K562 (cell line): ENCODE measurements at regions not wholly inside any gene's neighbourhood (a gene's known extent, or its start where the extent isn't known, plus 50 kb on each side); places are given as distances from the start of the nearest gene placed in this dataset.
A peak's percentile ranks its signal among the peaks of the same experiment; 100 is the strongest.
"Not testable (repeated sequence)": the region's sequence is repeated elsewhere in the genome, so short reads cannot be mapped to it uniquely, and the experiment has no call there.

Source experiments
- ATAC-seq: fragments of 200-7000 bp; cut with Tn5 transposase; 3 replicates; pipeline ENCODE4 v1.9.1; 2020; ENCODE audit warnings: moderate library complexity
- BruUV-seq: library from RNA; stranded (reverse); fragments of 400-500 nt; replicated peaks from 2 replicates; lab custom pipeline; 2021; lab: Mats Ljungman, UMichigan
- CTCF ChIA-PET: fragments of 300-600 bp; formaldehyde crosslinking; extraction: SDS; loops from one replicate; lab custom pipeline; 2021; ENCODE audit warnings: low intra/inter-chr PET ratio; lab: Yijun Ruan, JAX
- POLR2A ChIA-PET: fragments of 300-600, 350-650 bp; sonication (Branson Sonifier 250); formaldehyde crosslinking; extraction: SDS; loops from one replicate; lab custom pipeline; 2021; ENCODE audit warnings: antibody characterized with exemption, inconsistent platforms; lab: Yijun Ruan, JAX
- DNase-seq, 4 experiments: peaks; one replicate each; pipeline versions ENCODE4 v3.0.0 to v3.0.0-alpha.2; 2011 to 2018; ENCODE audit warnings: low spot score in 3 of 4, mixed read lengths in 3 of 4; ENCODE audit errors: extremely low read depth in 1 of 4
- FAIRE-seq: peaks from 2 replicates; lab custom pipeline; 2011; peaks lifted over from hg19 to GRCh38; lab: Jason Lieb, UNC
- H2AFZ ChIP-seq: 2 replicates; pipeline ENCODE4 v1.6.0; 2011; ENCODE audit warnings: low read depth, low read length, control low read depth, inconsistent platforms
- H3K27ac ChIP-seq: fragments of 200-600 bp; 3 replicates; pipeline ENCODE4 v1.8.0; 2011; ENCODE audit warnings: low read depth, mild to moderate bottlenecking, control low read depth, inconsistent platforms, low read length, moderate library complexity, mixed read lengths; ENCODE audit errors: extremely low read depth
- H3K27me3 ChIP-seq, 2 experiments: fragments of 300-600 bp in 1 of 2; 2 replicates in 1 of 2; 3 replicates in 1 of 2; pipeline versions ENCODE4 v1.6.0 to v1.8.0; 2011; ENCODE audit warnings: inconsistent platforms in 2 of 2, low read length in 2 of 2, mild to moderate bottlenecking in 1 of 2, mixed read lengths in 1 of 2, moderate library complexity in 1 of 2; ENCODE audit not compliant: control insufficient read depth in 2 of 2, insufficient read depth in 2 of 2
- H3K36me3 ChIP-seq: fragments of 300-600 bp; 3 replicates; pipeline ENCODE4 v1.8.0; 2011; ENCODE audit warnings: mild to moderate bottlenecking, low read length, inconsistent platforms; ENCODE audit not compliant: control insufficient read depth, insufficient read depth
- H3K4me1 ChIP-seq, 2 experiments: fragments of 200-600 bp in 1 of 2; replicated peaks in 1 of 2; 2 replicates in 1 of 2; 3 replicates in 1 of 2; pipeline versions ENCODE4 v1.5.1 to v1.8.0; 2011; ENCODE audit warnings: inconsistent platforms in 2 of 2, low read length in 2 of 2, mild to moderate bottlenecking in 1 of 2, mixed read lengths in 1 of 2, moderate library complexity in 1 of 2; ENCODE audit not compliant: control insufficient read depth in 2 of 2, insufficient read depth in 2 of 2
- H3K4me2 ChIP-seq: 2 replicates; pipeline ENCODE4 v1.6.1; 2011; ENCODE audit warnings: low read length, control low read depth, inconsistent platforms, mixed read lengths; ENCODE audit not compliant: insufficient read depth
- H3K4me3 ChIP-seq: fragments of 200-600 bp; sonication (generic), shearing (Covaris generic); 2 replicates; pipeline ENCODE4 v1.5.1; 2016; ENCODE audit warnings: control low read depth, inconsistent platforms
- H3K79me2 ChIP-seq: fragments of 200-600 bp; 3 replicates; pipeline ENCODE4 v1.8.0; 2011; ENCODE audit warnings: low read length, inconsistent platforms; ENCODE audit not compliant: control insufficient read depth, insufficient read depth
- H3K9ac ChIP-seq, 2 experiments: 2 replicates each; pipeline versions ENCODE4 v1.6.0 to v1.6.1; 2011; ENCODE audit warnings: low read depth in 2 of 2, low read length in 2 of 2, control low read depth in 1 of 2, inconsistent platforms in 1 of 2, mild to moderate bottlenecking in 1 of 2, mixed read lengths in 1 of 2; ENCODE audit not compliant: insufficient read depth in 1 of 2
- H3K9me1 ChIP-seq: one replicate; pipeline ENCODE4 v1.6.0; 2011; ENCODE audit warnings: inconsistent platforms, mild to moderate bottlenecking, low read length, moderate library complexity; ENCODE audit not compliant: control insufficient read depth, insufficient read depth
- H3K9me3 ChIP-seq: replicated peaks from 2 replicates; pipeline ENCODE4 v1.5.1; 2011; ENCODE audit warnings: low read depth, low read length, inconsistent platforms; ENCODE audit not compliant: control insufficient read depth, insufficient read depth
- H4K20me1 ChIP-seq: replicated peaks from 2 replicates; pipeline ENCODE4 v1.6.1; 2011; ENCODE audit warnings: low read length, inconsistent platforms, mixed read lengths; ENCODE audit not compliant: control insufficient read depth, insufficient read depth
- CREBBP ChIP-seq: IDR thresholded peaks from one replicate; pipeline ENCODE4 v1.6.1; 2012; ENCODE audit warnings: low read depth, mild to moderate bottlenecking, control low read depth, inconsistent platforms, low read length
- ESRRA ChIP-seq: fragments of 450-650 bp; IDR thresholded peaks from 2 replicates; pipeline ENCODE4 v1.6.1; 2014; ENCODE audit warnings: low read depth, mild to moderate bottlenecking, moderate library complexity, borderline replicate concordance
- MEIS2 ChIP-seq: fragments of 450-650 bp; IDR thresholded peaks from 2 replicates; pipeline ENCODE4 v1.6.1; 2014; ENCODE audit warnings: mild to moderate bottlenecking; ENCODE audit not compliant: partially characterized antibody
- PRPF4 ChIP-seq: fragments of 200-400 bp; formaldehyde crosslinking; IDR thresholded peaks from one replicate; pipeline ENCODE4 v1.6.1; 2017; ENCODE audit warnings: low read length, low read depth, mild to moderate bottlenecking; ENCODE audit not compliant: insufficient read depth, poor library complexity, severe bottlenecking
- SMAD1 ChIP-seq: fragments of 150-350 bp; IDR thresholded peaks from 2 replicates; pipeline ENCODE4 v1.6.1; 2014; ENCODE audit warnings: low read length, low read depth; ENCODE audit not compliant: partially characterized antibody
- SMARCB1 ChIP-seq: IDR thresholded peaks from 2 replicates; pipeline ENCODE4 v1.6.1; 2011; ENCODE audit warnings: improper control_type of control experiment, low read depth; ENCODE audit not compliant: insufficient read length
- TBL1XR1 ChIP-seq, 2 experiments: IDR thresholded peaks; 2 replicates each; pipeline ENCODE4 v1.6.1; 2012; ENCODE audit warnings: improper control_type of control experiment in 2 of 2, low read length in 2 of 2, mild to moderate bottlenecking in 1 of 2
- XRCC3 ChIP-seq: fragments of 450-650 bp; IDR thresholded peaks from 2 replicates; pipeline ENCODE4 v1.6.1; 2017; ENCODE audit warnings: mild to moderate bottlenecking, moderate library complexity
- ZBTB1 ChIP-seq: sonication (generic); formaldehyde crosslinking; IDR thresholded peaks from 2 replicates; pipeline ENCODE4 v1.8.1; 2023; ENCODE audit warnings: missing genetic modification reagents, low read depth, mild to moderate bottlenecking, borderline replicate concordance
- ZBTB17 ChIP-seq: fragments of 450-650 bp; formaldehyde crosslinking; IDR thresholded peaks from 2 replicates; pipeline ENCODE4 v1.4.0; 2020; ENCODE audit warnings: mild to moderate bottlenecking
- ZZZ3 ChIP-seq: fragments of 450-650 bp; IDR thresholded peaks from 2 replicates; pipeline ENCODE4 v1.6.1; 2016; ENCODE audit warnings: antibody characterized with exemption, mild to moderate bottlenecking, moderate library complexity
- whole genome bisulfite sequencing: fragments of 100-300 bp; shearing (Covaris generic); methylation state at CpG from one replicate; pipeline ENCODE4 v1.1.6; 2016; ENCODE audit warnings: low coverage, mixed read lengths; ENCODE audit not compliant: insufficient coverage; ENCODE audit errors: missing lambda C conversion rate; 5-methylcytosine and 5-hydroxymethylcytosine counted together
- in situ Hi-C: fragments of 300-500 bp; cut with MboI; formaldehyde crosslinking; loops from 4 replicates; pipeline ENCODE4 v1.15.0; 2018; ENCODE audit warnings: inconsistent platforms, mixed read lengths
- intact Hi-C: fragments of 100-400 bp; cut with micrococcal nuclease; formaldehyde crosslinking; loops from 2 replicates; pipeline ENCODE4 v1.14.2; 2022
- TF ChIP-seq, protein P1 (sequence below), 2 experiments: fragments of 450-650 bp in 1 of 2; sonication (generic) in 1 of 2; formaldehyde crosslinking in 1 of 2; IDR thresholded peaks in 1 of 2; conservative IDR thresholded peaks in 1 of 2; 2 replicates each; pipeline versions ENCODE4 v1.6.1 to v1.8.1; 2016 to 2023; ENCODE audit warnings: mild to moderate bottlenecking in 2 of 2, moderate library complexity in 2 of 2, inconsistent platforms in 1 of 2, missing genetic modification reagents in 1 of 2

DNA sequence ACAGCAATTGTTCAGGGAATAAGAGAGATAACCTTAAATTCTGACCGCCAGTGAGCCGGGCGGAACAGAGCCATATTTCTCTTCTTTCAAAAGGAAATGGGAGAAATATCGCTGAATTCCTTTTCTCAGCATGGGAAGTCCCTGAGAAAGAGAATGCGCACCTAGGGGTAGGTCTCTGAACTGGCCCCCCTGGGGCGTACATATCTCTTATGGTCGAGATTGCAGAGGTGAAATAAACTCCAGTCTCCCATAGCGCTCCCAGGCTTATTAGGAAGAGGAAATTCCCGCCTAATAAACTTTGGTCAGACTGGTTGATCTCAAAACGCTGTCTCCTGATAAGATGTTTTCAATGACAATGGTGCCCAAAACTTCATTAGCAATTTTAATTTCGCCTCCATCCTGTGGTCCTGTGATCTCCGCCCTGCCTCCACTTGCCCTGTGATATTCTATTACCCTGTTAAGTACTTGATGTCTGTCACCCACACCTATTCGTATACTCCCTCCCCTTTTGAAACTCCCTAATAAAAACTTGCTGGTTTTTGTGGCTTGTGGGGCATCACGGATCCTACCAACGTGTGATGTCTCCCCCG is 195.8 kb upstream of the HMCN1 start:
- BruUV-seq, CTCF ChIA-PET, H2AFZ ChIP-seq, POLR2A ChIA-PET, intact Hi-C loops, H3K36me3 ChIP-seq, FAIRE-seq, H3K9me1 ChIP-seq, H3K4me2 ChIP-seq, H3K4me1 ChIP-seq, ATAC-seq, DNase-seq, H3K9me3 ChIP-seq, H3K27me3 ChIP-seq, in situ Hi-C loops, H3K9ac ChIP-seq, H3K79me2 ChIP-seq, H4K20me1 ChIP-seq, H3K4me3 ChIP-seq, H3K27ac ChIP-seq: not testable (repeated sequence)
- 26% methylated on average over 11 of the region's 16 CpGs for WGBS

DNA sequence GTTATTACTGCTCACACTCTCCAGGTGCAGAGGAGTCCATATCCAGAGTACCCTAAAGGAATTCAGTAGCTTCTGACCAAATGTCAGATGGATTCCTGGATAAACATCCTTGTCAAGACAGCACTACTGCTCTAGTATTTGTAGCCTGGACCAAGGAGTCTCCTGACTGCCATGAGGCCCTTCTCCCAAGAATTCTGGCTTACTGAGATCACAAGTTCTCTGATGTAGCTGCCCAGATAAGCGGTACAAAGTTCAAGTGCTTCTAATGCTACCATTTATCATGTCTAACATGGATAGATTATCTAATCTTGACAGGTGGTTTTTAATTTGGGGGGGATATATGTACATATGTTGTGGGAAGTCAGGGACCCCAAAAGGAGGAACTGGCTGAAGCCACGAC is 196.6 kb upstream of the HMCN1 start:
- intact Hi-C loops: no loop called here
- no peak for TF ChIP-seq SMARCB1
- TF ChIP-seq ZBTB1 (CRISPR knock-in tag): no peak
- peak; percentile 24 for TF ChIP-seq MEIS2
- no peak for TF ChIP-seq XRCC3
- no peak for TF ChIP-seq ZBTB17 (CRISPR knock-in tag)
- TF ChIP-seq PRPF4: no peak
- TF ChIP-seq, protein P1, sequence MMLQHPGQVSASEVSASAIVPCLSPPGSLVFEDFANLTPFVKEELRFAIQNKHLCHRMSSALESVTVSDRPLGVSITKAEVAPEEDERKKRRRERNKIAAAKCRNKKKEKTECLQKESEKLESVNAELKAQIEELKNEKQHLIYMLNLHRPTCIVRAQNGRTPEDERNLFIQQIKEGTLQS (IDR thresholded peaks at IDR 0.05): no peak
- TF ChIP-seq, protein P1 (CRISPR knock-in tag; conservative IDR thresholded peaks at IDR 0.05): no peak
- no peak for TF ChIP-seq ESRRA
- no peak for TF ChIP-seq TBL1XR1 (IDR thresholded peaks at IDR 0.05; ENCODE audit: low read length in 2 of 2)
- no peak for TF ChIP-seq SMAD1
- no peak for TF ChIP-seq CREBBP
- TF ChIP-seq ZZZ3: no peak

More for the DNA sequence above, 196.6 kb upstream of the HMCN1 start:
- Histone ChIP-seq H3K27ac (no peak overlapping the region), H3K79me2 (no peaks in the 10 kb centered on the region), H3K36me3 (no peaks in the 10 kb centered on the region), H3K9ac (no peak overlapping the region), H3K4me3 (no peak overlapping the region), H2AFZ (no peak overlapping the region), H3K4me1 (peaks cover 0 to 6% of the 10 kb centered on the region in 2 experiments; a peak in 1 of 5 replicates), H3K4me2 (no peak overlapping the region), H3K9me3 (no peaks in the 10 kb centered on the region), H3K27me3 (no peaks in the 10 kb centered on the region), H4K20me1 (no peaks in the 10 kb centered on the region), H3K9me1 (no peaks in the 10 kb centered on the region)
- FAIRE-seq: no peak
- POLR2A ChIA-PET: interaction anchor here (0.6 to 1.0 kb wide), 3 partner anchors 9 to 356 kb away, joined by 4 to 5 read pairs (median 4); no protein-coding TSS in a partner anchor
- ATAC-seq: no peak
- CTCF ChIA-PET: no interaction called here
- in situ Hi-C loops: no loop called here
- no TSS peak for BruUV-seq
- 16% methylated on average over 2 of the region's 2 CpGs for whole genome bisulfite sequencing
- DNase-seq: no peak
